SU-DHL-6 (cell line): ENCODE measurements at regions not wholly inside any gene's neighbourhood (a gene's known extent, or its start where the extent isn't known, plus 50 kb on each side); places are given as distances from the start of the nearest gene placed in this dataset.

ENCODE experiments used
- EZH2phosphoT487 ChIP-seq: fragments of 200-600 bp; sonication (generic), shearing (Covaris generic); conservative IDR thresholded peaks from 2 replicates; pipeline ENCODE4 v1.6.1; 2018; ENCODE audit warnings: mild to moderate bottlenecking, antibody characterized with exemption, low read length, moderate library complexity, mixed read lengths
- TF ChIP-seq, protein P1 (sequence below): fragments of 200-600 bp; sonication (generic); IDR thresholded peaks from one replicate; pipeline ENCODE4 v1.5.1; 2017; ENCODE audit warnings: antibody characterized with exemption, mild to moderate bottlenecking, low read length, moderate library complexity; ENCODE audit not compliant: insufficient read depth, poor library complexity, severe bottlenecking

DNA sequence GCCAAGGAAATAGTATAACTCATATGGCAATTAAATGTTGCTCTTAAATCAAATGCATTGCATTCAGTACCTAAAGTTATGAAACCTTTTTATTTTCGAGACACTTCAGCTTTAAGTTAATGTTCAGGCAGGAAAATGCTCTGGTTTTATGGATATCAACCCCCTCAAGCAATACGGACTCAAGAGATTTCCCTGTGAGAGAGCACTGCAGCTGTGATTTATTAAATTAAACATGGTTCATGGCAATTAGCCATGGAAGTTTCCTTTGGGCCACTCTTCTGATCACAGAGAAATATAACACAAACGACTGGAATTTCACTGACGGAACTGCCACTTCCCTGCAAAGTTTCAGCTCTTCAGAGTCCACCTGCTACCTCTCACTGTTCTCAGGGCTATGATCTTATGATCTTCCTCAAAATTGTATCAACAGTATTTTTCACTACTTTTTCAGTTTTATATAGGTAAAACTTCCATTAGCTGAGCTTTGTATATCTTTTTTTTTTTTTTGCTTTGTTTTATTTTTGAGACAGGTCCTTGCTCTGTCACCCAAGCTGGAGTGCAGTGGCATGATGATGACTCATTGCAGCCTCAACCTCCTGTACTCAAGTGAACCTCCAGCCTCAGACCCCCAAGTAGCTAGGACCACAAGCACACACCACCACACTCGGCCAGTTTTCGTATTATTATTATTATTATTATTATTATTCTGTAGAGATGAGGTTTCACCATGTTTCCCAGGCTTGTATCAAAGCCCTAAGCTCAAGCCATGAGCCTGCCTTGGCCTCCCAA is 923.1 kb upstream of the TMPRSS15 start:
- TF ChIP-seq, protein P1, sequence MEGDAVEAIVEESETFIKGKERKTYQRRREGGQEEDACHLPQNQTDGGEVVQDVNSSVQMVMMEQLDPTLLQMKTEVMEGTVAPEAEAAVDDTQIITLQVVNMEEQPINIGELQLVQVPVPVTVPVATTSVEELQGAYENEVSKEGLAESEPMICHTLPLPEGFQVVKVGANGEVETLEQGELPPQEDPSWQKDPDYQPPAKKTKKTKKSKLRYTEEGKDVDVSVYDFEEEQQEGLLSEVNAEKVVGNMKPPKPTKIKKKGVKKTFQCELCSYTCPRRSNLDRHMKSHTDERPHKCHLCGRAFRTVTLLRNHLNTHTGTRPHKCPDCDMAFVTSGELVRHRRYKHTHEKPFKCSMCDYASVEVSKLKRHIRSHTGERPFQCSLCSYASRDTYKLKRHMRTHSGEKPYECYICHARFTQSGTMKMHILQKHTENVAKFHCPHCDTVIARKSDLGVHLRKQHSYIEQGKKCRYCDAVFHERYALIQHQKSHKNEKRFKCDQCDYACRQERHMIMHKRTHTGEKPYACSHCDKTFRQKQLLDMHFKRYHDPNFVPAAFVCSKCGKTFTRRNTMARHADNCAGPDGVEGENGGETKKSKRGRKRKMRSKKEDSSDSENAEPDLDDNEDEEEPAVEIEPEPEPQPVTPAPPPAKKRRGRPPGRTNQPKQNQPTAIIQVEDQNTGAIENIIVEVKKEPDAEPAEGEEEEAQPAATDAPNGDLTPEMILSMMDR, result no peak
- no peak for TF ChIP-seq EZH2phosphoT487
